A673 (cell line): ENCODE measurements at regions not wholly inside any gene's neighbourhood (a gene's known extent, or its start where the extent isn't known, plus 50 kb on each side); places are given as distances from the start of the nearest gene placed in this dataset.
A peak's percentile ranks its signal among the peaks of the same experiment; 100 is the strongest.

Source experiments
- BruUV-seq: library from RNA; stranded (reverse); fragments of 400-500 nt; replicated peaks from 2 replicates; lab custom pipeline; 2021; lab: Mats Ljungman, UMichigan
- CTCF ChIA-PET: fragments of 300-600 bp; sonication (Branson Sonifier 250); formaldehyde crosslinking; loops from one replicate; lab custom pipeline; 2022; ENCODE audit warnings: antibody characterized with exemption; lab: Charles Lee
- POLR2A ChIA-PET: fragments of 300-600 bp; sonication (Branson Sonifier 250); formaldehyde crosslinking; loops from one replicate; lab custom pipeline; 2022; ENCODE audit warnings: antibody characterized with exemption; ENCODE audit not compliant: low non-redundant PET; lab: Charles Lee
- DNase-seq: peaks from one replicate; pipeline ENCODE4 v3.0.0-alpha.2; 2015; ENCODE audit warnings: low spot score
- H3K27ac ChIP-seq: fragments of 200-600 bp; sonication (generic); 2 replicates; pipeline ENCODE4 v1.5.1; 2016; ENCODE audit warnings: mixed run types, low read depth, mild to moderate bottlenecking, mixed read lengths, antibody characterized with exemption, low read length; ENCODE audit not compliant: poor library complexity, severe bottlenecking
- H3K27me3 ChIP-seq: fragments of 200-600 bp; sonication (generic); replicated peaks from 2 replicates; pipeline ENCODE4 v1.6.1; 2017; ENCODE audit warnings: mixed run types, low read depth, mild to moderate bottlenecking, mixed read lengths, antibody characterized with exemption, low read length; ENCODE audit not compliant: insufficient read depth, poor library complexity
- H3K36me3 ChIP-seq: fragments of 200-600 bp; sonication (generic); 2 replicates; pipeline ENCODE4 v1.6.1; 2016; ENCODE audit warnings: mixed run types, mild to moderate bottlenecking, mixed read lengths, antibody characterized with exemption, low read length; ENCODE audit not compliant: insufficient read depth, poor library complexity, severe bottlenecking
- H3K4me1 ChIP-seq: fragments of 200-600 bp; sonication (generic); 2 replicates; pipeline ENCODE4 v1.6.1; 2017; ENCODE audit warnings: mixed run types, mild to moderate bottlenecking, mixed read lengths, antibody characterized with exemption, low read length; ENCODE audit not compliant: insufficient read depth, poor library complexity, severe bottlenecking
- H3K4me3 ChIP-seq: fragments of 200-600 bp; sonication (generic); 2 replicates; pipeline ENCODE4 v1.5.1; 2016; ENCODE audit warnings: low read depth, mixed run types, mild to moderate bottlenecking, mixed read lengths, low read length; ENCODE audit not compliant: poor library complexity, severe bottlenecking
- H3K9me3 ChIP-seq: fragments of 200-600 bp; sonication (generic); 2 replicates; pipeline ENCODE4 v1.6.1; 2016; ENCODE audit warnings: mixed run types, low read depth, mild to moderate bottlenecking, mixed read lengths, antibody characterized with exemption, low read length; ENCODE audit not compliant: poor library complexity, severe bottlenecking
- CTCF ChIP-seq: fragments of 300-800, 200-600 bp; sonication (generic); conservative IDR thresholded peaks from 2 replicates; pipeline ENCODE4 v1.5.1; 2017; ENCODE audit warnings: low read depth, mild to moderate bottlenecking, antibody characterized with exemption, low read length, moderate library complexity, mixed read lengths
- EZH2 ChIP-seq: fragments of 200-600 bp; sonication (generic); IDR thresholded peaks from 2 replicates; pipeline ENCODE4 v1.6.1; 2017; ENCODE audit warnings: borderline replicate concordance, low read depth, mild to moderate bottlenecking, mixed read lengths, antibody characterized with exemption, low read length; ENCODE audit not compliant: poor library complexity, severe bottlenecking
- intact Hi-C: fragments of 100-400 bp; cut with micrococcal nuclease; formaldehyde crosslinking; loops from one replicate; pipeline ENCODE4 v1.10.0; 2022; ENCODE audit not compliant: unreplicated experiment

- ChIA-PET CTCF (no interaction called here), POLR2A (no interaction called here)
- TF ChIP-seq CTCF (no peak), EZH2 (no peak)
- Histone ChIP-seq H3K9me3 (peaks cover 3% of the 10 kb centered on the region), H3K36me3 (no peaks in the 10 kb centered on the region), H3K4me1 (no peaks in the 10 kb centered on the region), H3K4me3 (no peak overlapping the region), H3K27me3 (no peaks in the 10 kb centered on the region), H3K27ac (no peak overlapping the region)
- intact Hi-C loops = no loop called here
- no peak for DNase-seq
- BruUV-seq = no TSS peak
These were observed 377.3 kb downstream of the GASK1B start for GRCh38 chr4:157795495-157795894.

GRCh38 chr4:157792716-157793115, 380.1 kb downstream of the GASK1B start:
- BruUV-seq = no TSS peak
- Histone ChIP-seq H3K4me3 (no peak overlapping the region), H3K4me1 (no peaks in the 10 kb centered on the region), H3K27me3 (no peaks in the 10 kb centered on the region), H3K27ac (no peak overlapping the region), H3K36me3 (no peaks in the 10 kb centered on the region), H3K9me3 (no peaks in the 10 kb centered on the region)
- intact Hi-C loops = no loop called here
- DNase-seq = no peak
- ChIA-PET POLR2A (no interaction called here), CTCF (no interaction called here)
- no peak for TF ChIP-seq EZH2
- no peak for TF ChIP-seq CTCF

- ChIA-PET CTCF (no interaction called here), POLR2A (no interaction called here)
- Histone ChIP-seq H3K27me3 (no peaks in the 10 kb centered on the region), H3K27ac (no peak overlapping the region), H3K36me3 (no peaks in the 10 kb centered on the region), H3K4me1 (no peaks in the 10 kb centered on the region), H3K9me3 (no peaks in the 10 kb centered on the region), H3K4me3 (no peak overlapping the region)
- no TSS peak for BruUV-seq
- TF ChIP-seq CTCF = no peak
- no peak for TF ChIP-seq EZH2
- intact Hi-C loops = no loop called here
- DNase-seq = peak; percentile 31
These were observed 381.6 kb downstream of the GASK1B start for GRCh38 chr4:157791236-157791635.
